ENCODE measurements at regions not wholly inside any gene's neighbourhood (a gene's known extent, or its start where the extent isn't known, plus 50 kb on each side); places are given as distances from the start of the nearest gene placed in this dataset.
"Not testable (repeated sequence)": the region's sequence is repeated elsewhere in the genome, so short reads cannot be mapped to it uniquely, and the experiment has no call there.

GRCh38 chr12:68984796-68985573 lies 52.0 kb upstream of the CPM start:
- no peak for DNase-seq

- not testable (repeated sequence) for DNase-seq
These were observed 64.6 kb upstream of the CPM start for GRCh38 chr12:68997526-68997925.

GRCh38 chr12:68998041-68998440 lies 65.1 kb upstream of the CPM start:
- DNase-seq: no peak

- no peak for DNase-seq
These were observed 67.1 kb upstream of the CPM start for GRCh38 chr12:69000074-69000473.

GRCh38 chr12:69000540-69001243 lies 67.7 kb upstream of the CPM start:
- no peak for DNase-seq

- no peak for DNase-seq
These were observed 68.3 kb upstream of the CPM start for GRCh38 chr12:69001251-69001650.

GRCh38 chr12:69002969-69003368 lies 70.0 kb upstream of the CPM start:
- DNase-seq: no peak

- no peak for DNase-seq
These were observed 71.0 kb upstream of the CPM start for GRCh38 chr12:69003991-69004390.

- DNase-seq: peak; percentile 9
These were observed 74.3 kb upstream of the CPM start for GRCh38 chr12:69007101-69007854.

GRCh38 chr12:69007855-69008351 lies 74.9 kb upstream of the CPM start:
- no peak for DNase-seq

- DNase-seq: no peak
These were observed 75.5 kb upstream of the CPM start for GRCh38 chr12:69008520-69008919.

- no peak for DNase-seq
These were observed 81.1 kb upstream of the CPM start for GRCh38 chr12:69014047-69014446.

GRCh38 chr12:69015017-69015416 lies 82.0 kb upstream of the CPM start:
- DNase-seq: no peak

- DNase-seq: no peak
These were observed 82.9 kb upstream of the CPM start for GRCh38 chr12:69015831-69016230.

GRCh38 chr12:69019082-69019481 lies 86.1 kb upstream of the CPM start:
- no peak for DNase-seq

- no peak for DNase-seq
These were observed 86.9 kb upstream of the CPM start for GRCh38 chr12:69019910-69020309.

- no peak for DNase-seq
These were observed 89.7 kb upstream of the CPM start for GRCh38 chr12:69022674-69023073.

- no peak for DNase-seq
These were observed 90.9 kb upstream of the CPM start for GRCh38 chr12:69023840-69024239.

- no peak for DNase-seq
These were observed 91.4 kb upstream of the CPM start for GRCh38 chr12:69024413-69024812.

- no peak for DNase-seq
These were observed 91.9 kb upstream of the CPM start for GRCh38 chr12:69024907-69025306.

- no peak for DNase-seq
These were observed 93.4 kb upstream of the CPM start for GRCh38 chr12:69026336-69026735.

- no peak for DNase-seq
These were observed 94.5 kb upstream of the CPM start for GRCh38 chr12:69027411-69027881.

- no peak for DNase-seq
These were observed 96.2 kb upstream of the CPM start for GRCh38 chr12:69028941-69029729.
